HS-27A (cell line): ENCODE measurements at regions not wholly inside any gene's neighbourhood (a gene's known extent, or its start where the extent isn't known, plus 50 kb on each side); places are given as distances from the start of the nearest gene placed in this dataset.

Experiments
- DNase-seq: peaks from one replicate; pipeline ENCODE4 v3.0.0-alpha.2; 2012; ENCODE audit warnings: low read depth, missing footprints

DNA sequence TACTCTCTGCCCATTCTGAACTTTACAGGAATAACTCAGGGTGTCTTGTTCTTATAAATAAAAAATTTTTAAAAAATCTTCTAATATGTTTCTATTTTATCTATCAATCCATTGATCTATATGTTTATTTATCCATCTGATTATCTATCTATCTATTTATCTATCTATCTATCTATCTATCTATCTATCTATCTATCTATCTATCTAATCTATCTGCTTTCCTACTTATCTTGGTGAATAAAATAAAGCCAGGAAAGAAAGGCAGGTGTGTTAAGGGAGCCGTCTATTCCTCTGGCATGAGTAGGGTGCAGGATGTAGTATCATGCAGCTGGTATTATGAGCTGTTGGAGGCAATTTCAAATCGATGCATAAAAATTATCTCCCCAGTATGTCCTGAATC is 153.0 kb downstream of the FOXA2 start:
- no peak for DNase-seq

DNA sequence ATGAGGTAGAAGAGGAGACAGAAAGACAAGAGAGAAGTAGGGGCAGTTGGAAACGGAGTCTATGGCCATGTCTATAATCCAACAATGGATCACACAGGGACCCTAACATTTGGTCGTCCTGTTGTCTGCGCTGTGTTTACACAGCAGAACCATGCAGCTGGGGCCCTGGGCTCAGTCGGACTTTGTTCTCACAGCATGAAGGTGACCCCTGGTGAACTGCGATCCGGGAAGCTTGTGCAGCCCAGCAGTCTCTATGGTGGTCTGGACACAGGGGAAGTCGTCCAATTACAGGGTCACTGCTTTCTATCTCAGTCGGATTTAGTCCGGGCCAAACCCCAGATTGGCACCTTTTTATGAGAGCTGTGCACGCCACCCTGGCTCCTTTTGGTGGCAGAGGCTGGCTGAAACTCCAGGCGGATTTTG is 153.6 kb downstream of the FOXA2 start:
- no peak for DNase-seq

DNA sequence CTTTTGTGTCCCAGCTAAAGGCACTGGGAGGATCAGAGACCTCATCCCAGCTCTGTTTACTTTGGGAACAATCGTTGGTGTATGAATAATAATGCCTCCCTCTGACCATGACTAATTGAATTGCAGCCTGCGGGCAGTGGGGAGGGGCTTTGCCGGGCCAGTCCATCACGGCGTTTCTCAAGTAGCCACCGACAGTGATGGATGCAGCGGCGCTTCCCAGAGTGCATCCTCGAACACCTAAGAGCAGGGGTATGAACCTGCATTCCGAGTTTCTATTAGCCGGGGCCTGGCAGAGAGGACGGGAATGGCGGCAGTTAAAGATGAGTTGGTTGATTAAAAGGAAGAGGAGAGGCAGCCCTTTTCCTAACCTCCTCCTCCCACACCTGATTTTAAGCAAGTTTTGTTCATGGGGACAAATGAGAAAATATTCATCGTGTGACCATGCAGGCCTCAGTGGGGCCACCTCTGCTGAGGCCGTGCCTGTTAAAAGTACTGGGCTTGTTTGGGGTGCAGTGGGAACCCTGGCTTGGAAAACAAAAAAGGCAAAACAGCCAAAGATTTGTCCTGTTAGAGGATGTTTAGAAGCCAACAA is 154.1 kb downstream of the FOXA2 start:
- DNase-seq: no peak

DNA sequence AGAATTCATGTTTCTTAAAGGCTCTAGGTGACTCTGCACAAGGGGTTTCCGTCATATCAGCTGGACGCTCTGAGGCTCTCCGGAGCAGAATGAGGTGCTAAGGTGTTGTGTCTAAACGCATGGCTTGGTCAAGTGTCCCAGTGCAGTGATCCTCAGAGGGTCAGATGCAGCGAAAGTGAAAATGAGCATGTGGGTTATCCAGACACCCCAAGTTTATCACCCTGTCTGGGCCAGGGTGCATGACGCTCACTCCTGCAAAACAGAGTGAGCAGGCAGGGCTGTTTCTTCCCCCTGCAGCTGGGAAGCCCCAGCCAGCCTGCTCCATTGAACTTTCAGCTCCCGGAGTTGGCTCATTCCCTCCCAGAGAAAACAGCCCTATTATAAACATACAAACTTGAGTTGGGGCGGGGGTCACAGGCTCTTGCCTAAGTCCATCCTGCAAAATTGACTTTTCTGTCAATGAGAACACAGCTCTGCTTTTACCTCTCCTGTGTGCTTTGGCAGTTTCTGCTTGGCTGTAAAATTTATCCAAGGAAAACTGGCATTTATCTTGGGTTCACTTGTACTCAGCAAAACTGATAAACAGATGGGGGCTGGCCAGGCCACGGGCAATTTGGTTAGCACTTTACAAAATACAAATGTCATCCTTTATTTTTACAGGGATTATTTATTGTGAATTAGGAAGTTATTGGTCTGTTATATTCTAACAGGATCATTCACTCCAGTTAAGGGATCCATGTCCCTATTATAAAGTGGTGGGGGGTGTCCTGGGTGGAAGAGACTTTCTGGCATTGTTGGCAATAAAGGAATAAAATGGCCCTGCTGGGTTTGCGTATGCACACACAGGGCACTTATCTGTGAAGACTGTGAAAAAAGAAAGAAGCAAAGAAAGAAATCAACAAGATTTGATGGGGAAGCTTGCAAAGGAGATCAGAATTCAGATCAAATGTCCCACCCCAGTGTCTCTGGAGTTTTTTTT is 154.9 kb downstream of the FOXA2 start:
- DNase-seq: no peak

DNA sequence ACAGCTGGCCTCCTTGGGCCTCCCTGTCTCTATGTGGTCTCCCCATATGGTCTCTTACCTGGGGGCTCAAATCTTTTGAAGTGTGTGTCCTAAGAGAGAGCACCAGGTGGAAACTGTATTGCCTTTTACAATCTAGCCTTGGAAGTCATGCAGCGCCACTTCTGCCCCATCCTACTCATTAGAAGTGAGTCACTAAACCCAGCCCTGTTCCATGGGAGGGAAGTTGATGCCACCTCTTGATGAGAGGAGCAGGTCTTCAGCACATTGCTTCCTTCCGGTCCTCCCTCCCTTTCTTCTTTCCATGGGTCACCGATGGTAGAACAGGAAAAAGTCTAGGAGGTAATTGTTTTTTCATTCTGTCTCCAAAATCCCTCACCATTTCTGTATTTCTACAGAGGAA is 156.3 kb downstream of the FOXA2 start:
- DNase-seq: no peak

DNA sequence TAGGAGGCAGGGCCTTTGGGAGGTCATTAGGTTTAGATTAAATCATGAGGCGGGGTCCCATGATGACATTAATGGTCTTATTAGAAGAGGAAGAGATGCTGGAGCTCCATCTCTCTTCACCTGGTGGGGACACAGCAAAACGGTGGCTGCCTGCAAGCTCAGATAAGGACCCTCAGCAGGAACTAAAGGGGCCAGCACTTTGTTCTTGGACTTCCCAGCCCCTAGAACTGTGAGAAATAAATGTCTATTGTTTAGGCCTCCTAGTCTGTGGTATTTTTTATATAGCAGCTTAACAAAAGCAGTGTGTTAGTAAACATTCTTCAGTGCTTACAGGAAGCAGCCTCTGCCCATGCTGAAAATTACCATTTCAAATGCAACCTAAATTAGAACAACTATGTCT is 157.6 kb downstream of the FOXA2 start:
- no peak for DNase-seq

DNA sequence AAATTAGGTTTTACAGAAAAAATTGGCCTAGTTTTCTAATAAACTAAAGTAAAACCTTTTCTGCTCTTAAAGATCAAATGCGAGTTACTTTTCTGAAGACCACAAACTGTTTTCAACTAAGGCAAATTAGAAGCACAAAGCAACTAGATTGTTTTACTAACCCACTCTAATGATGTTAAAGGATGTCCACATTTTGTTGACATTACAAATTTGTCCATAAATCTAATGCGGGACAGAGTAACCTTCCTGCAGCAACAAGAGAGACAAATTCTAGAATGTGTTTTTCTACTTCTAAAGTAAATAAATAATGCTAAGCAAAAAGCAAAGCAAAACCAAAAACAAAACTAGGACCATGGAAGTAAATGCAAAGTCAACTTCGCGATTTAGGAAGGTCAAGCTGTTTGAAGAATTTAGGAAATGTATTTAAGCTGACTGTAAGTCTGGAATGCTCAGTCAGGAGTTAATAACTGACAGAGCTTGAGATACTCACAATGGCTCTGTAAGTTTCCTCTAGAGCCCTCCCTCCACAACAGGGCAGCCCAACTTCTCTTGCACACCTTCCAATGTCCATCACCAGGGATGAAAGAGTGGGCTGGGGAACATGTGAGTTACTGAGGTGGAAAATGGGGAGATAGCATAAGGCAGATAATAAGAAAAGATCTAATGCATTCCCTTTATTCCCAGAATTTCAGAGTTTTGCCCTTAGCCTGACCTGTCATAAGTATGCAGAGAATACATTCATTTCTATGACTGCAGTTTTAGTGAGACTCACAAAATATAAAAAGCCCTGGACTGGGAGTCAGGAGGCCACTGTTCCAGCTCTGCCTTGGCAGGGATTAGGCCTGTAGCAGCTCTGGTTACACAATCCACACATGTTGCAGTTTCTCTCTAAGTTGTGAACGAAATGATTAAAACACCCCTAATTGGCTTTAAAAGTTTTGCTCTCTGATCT is 158.8 kb downstream of the FOXA2 start:
- DNase-seq: no peak

DNA sequence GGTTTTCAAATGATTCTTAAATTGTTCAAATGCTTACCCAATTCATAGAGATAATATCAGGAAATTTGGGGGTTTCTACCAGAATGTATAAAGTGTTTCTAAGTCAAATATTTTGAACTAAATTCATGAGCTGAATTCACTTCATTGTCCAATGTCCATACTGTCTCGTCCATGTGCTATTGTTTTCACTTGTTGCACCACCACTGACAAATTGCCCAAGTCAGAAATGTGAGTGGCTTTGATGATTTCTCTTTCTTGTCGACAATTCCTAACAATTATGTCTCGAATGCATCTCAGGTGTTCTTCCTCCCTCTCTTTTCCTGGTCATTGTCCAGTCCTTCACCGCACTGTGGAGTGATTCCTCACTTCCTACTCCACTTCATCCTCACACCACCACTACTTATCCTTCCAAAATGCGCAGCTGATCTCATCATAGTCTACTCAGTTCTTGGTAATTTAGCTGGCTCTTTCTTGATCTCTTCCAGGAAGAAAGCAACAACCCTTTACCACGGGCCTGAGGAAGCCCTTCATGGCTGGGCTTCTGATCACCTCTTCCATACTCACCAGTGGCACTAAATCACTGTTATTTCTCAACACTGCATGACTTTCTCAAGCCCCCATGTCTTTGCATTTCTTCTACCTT is 161.1 kb downstream of the FOXA2 start:
- no peak for DNase-seq

DNA sequence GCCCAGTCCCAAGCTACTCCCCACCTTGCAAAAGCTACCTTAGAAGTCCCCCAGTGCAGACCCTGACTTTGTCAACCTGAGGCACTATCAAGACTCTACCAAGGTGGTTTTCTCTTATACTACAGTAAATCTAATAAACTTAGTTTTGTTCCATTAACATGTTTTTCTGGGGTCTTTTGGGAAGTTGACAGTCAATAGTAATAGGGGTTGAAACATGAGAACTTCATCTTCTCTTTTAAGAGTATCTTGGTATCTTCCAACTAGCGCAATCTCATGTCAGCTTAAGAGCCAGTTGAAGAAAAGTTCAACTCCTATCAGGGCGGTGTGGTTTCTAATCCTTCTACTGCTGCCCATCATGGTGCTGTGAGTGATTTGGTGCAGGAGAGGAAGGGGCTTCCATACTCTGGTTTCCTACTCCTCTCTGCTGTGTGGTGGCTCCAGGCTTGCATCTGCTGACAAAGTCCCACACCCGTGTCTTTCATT is 164.2 kb downstream of the FOXA2 start:
- DNase-seq: no peak

DNA sequence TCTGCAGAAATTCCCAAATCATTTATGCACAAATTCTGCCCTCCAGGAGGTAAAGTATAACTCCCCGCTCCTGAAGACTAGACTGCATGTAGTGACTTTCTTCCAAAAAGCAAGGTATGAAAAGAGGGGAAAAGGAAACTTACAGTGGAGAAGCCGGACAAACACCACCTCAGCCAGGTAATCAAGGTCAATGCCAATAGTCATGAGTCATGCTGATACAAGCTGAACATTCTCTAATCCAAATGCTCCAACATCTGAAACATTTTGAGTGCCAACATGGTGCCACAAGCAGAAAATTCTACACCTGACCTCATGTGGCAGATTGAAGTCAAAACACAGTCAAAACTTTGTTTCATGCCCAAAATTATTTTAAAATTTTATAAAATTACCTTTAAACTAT is 165.6 kb downstream of the FOXA2 start:
- DNase-seq: no peak

DNA sequence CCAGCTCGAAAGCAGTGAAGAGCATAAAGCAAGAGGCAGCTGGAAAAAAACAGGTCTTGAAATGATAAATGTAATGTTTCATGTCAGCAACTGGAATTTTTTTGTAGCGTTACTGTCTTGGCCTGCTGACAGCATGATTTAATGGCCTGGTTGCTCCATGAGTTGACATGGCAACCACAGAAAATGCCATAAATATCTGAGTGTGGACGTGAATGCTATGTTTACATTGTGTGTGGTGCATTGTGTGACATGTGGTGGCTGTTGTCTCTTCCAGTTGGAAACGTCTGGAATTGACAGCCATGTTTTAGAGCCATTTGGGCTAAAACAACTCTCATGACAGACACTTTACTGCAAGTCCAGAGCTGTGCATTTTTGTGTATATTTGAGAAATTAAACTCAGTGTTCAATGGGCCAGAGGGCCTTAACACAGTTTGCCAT is 170.0 kb downstream of the FOXA2 start:
- no peak for DNase-seq

DNA sequence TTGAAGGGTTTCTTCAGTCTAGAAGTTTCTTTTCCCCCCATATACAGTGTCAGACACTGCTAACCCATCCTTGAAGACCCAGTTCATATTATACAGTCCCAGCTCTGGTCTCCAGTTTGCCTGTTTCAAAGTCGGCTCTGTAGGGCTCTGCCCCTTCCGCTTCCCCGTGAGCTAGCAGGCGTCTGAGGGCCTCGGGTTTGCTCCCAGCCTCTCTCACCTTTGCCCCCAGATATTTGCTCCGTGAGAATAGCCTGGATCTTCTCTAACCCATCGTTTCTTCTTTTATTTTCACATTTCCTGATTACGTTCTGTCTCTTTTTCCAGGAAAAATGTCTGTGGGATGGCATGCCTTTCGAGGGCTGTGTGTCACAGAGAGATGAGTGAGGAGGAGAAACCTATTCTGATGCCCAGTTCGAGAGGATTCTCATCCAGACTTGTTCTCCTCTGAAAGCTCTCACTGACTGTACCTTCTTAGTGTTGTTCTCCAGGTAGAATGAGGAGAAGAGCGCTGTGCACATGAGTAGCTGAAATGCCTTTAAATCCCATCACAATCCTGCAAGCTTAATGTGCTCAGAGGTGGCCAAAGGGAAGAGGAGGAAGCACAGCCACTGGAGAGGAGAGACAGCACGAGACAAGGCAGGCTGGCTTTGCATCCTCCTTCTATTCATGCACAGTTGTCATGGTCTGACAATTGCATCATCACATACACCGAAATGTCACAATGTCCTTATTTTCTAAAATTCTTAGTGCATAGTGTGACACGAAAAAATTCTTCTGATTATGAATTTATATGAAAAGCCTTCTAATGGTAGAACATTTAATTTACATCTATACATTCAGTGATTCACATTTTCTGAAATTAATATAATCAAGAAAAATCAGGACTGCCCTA is 171.1 kb downstream of the FOXA2 start:
- no peak for DNase-seq

DNA sequence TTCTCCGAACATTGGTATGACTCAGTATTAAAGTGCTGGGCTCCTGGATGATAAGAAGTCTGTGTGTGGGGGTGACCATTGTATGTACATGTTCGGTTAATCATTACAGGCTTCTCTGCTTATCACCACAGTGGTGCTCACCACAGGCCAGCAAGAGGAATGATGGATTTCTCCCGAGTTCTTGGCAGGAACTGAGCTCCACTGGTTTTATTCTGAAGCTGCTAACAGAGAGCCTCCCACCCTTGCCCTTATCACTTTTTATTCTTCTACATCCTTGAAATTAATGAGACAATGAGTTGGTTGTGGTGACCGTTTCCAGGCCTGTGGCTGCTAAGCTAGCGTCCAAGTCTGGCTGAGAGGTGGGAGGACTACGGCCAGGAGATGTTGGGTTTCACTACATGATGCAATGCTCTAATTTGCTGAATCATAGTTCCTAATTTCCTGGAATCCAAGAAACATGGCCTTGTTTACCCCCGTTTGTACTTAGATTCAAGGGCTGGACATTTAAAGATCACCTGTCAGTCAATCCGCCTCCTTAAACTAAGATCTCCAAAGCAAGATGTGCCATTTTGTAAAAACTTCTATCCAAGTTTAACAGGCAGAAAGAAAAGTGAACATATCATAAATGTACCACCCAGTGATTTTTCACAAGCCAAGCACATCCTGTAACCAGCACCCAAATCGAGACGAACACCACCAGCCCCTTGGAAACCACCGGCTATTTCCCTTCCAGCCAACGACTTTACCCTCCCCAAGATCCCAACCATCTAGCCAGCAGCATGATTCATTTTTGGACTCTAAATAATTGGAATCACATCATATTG is 172.5 kb downstream of the FOXA2 start:
- DNase-seq: no peak

DNA sequence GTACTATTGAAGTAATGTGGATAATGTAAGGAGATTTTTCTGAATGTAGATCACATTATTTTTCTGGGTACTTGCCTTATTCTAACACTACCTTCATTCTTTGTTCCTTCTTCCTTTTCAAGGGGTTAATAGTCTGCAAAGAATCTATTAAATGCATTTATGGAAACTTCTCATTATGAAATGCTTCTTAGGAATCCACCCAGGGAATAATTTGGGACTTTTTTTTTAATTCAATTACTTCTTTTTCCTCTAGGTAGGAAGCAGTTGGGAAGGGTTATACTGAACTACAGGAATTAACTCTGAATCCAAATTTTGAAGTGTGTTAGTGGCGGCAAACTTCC is 173.1 kb downstream of the FOXA2 start:
- DNase-seq: no peak

DNA sequence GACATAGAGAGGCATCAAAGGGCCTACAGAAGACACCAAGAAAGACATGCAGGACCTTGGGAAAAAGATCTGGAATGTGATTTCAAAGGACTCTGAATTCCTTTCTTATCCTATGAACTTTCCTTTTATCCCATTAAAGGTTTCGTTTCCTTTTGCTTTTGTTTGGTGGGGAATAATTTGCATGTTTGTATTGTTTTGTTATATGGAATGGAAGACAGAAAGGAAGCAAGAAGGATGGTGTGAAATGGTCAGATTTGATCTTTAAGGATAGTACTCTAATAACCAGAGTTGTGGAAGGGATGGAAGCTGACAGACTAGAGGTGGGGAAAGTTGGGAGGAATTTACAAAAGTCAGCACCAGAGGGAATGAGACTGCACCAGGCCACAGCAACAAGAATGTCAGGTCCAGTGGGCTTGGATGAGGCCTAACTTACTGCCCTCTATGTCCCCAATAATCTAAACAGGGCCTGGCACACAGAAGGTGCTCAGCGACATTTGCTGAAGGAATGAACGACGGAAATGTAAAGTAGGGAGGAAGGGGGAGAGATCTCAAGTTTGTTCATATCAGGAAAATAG is 173.7 kb downstream of the FOXA2 start:
- DNase-seq: no peak

DNA sequence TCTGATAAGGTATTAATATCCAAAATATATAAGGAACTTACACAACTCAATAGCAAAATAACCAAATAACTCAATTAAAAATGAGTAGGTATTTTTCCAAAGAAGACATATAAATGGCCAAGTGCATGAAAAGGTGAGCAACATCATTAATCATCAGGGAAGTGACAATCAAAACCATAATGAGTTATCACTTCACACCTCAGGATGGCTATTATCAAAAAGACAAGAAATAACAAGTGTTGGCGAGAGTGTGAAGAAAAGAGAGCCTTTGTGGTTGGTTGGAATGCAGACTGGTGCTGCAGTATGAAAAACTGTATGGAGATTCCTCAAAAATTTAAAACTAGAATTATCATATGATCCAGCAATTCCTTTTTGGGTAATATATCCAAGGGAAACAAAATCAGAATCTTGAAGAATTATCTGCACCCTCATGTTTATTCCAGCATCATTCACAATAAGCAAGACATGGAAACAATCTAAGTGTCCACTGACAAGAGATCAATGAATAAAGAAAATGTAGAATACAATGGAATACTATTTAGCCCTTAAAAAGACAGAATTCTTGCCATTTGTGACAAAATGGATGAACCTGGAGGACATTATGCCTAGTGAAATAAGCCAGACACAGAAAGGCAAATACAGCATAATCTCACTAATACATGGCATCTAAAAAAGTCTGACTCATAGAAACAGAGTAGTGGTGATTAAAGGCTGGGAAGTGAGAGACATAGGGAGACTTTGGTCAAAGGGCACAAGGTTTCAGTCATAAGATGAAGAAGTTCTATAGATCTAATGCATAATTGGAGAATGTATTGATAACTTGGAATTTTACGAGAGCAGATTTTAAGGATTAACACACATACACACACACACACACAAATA is 175.6 kb downstream of the FOXA2 start:
- no peak for DNase-seq

DNA sequence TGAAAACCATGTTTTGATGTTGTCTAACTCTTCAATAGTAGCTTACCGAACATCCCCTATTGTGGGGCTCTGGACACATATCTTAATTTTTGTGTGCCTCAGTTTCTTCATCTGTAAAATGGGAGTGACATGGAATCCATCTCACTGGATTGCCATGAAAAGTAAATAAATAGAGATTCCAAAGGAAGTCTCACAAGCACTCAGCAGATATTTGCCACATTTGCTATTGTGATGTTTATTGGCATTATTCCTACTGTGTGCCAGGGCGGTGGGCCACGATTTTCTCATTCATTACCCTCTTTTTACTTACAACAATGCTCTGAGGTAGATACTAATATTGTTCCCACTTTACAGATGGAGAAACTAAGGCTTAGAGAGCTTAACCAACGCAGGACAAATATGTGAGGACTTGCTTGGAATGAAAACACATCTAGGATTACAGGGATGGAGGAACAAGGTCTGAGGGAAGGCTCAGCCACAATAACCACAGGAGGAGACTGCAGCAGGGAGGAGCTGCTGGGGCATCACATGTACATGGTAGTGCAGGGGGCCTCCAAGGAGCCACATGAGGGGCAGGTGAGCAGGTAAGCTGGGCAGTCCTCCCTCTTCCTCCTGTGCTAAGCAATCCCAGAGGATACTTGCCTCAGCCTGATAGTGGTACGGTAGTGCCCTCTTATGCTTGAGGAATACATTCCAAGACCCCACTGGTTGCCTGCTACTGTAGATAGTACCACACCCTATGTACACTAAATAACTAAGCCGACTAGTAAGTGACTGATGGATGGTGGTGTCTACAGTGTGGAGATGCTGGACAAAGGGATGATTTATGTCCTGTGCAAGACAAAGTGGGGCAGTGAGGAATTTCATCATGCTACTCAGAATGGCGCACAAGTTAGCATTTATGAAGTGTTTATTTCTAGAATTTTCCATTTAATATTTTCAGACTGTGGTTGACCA is 176.9 kb downstream of the FOXA2 start:
- no peak for DNase-seq
